Stimulated activated CD4-positive, alpha-beta T cell treated with anti-CD3 and anti-CD28 coated beads, Interleukin-2, amount 100 ng/mL, for 4 hours (primary cell): ENCODE measurements at regions not wholly inside any gene's neighbourhood (a gene's known extent, or its start where the extent isn't known, plus 50 kb on each side); places are given as distances from the start of the nearest gene placed in this dataset.
A peak's percentile ranks its signal among the peaks of the same experiment; 100 is the strongest.

Experiments used
- DNase-seq: peaks from one replicate; pipeline ENCODE4 v3.0.0-alpha.2; 2020; ENCODE audit warnings: low read depth

DNA sequence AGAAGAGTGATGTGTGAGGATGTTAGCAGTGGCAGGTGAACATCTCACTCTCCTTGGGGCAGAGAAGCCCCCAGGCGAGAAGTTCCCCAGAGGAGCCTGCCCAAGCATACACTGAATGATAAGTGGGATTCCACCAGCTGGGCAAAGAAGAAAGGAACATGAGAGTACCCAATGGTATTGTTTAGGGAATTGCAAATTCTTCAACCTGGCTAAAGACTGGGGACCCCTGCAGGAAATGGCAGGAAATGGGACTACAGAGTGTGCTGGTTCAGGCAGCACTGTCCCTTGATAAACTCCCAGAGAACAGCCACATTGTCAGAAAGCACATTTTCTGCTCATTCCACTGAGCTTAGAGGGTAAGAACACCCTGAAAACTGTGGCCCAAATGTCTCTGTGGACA is 121.3 kb downstream of the RPS29 start:
- DNase-seq = no peak

DNA sequence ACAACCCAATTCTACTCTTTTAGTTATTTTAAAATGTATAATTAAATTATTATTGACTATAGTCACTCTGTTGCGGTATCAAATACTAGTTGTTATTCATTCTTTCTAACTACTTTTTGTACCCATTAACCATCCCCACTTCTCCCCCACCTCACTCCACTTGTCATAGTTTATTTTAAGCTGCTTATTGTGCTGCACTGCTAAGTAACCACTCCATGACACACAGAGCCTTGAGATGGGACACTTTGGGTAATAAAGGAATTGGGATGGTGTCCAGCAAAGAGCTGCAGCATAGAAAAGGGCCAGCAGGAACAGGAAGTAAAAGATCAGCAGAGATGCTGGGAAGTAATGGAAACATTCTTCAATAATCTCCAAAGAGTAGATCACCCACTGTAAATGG is 123.0 kb downstream of the RPS29 start:
- DNase-seq = no peak

DNA sequence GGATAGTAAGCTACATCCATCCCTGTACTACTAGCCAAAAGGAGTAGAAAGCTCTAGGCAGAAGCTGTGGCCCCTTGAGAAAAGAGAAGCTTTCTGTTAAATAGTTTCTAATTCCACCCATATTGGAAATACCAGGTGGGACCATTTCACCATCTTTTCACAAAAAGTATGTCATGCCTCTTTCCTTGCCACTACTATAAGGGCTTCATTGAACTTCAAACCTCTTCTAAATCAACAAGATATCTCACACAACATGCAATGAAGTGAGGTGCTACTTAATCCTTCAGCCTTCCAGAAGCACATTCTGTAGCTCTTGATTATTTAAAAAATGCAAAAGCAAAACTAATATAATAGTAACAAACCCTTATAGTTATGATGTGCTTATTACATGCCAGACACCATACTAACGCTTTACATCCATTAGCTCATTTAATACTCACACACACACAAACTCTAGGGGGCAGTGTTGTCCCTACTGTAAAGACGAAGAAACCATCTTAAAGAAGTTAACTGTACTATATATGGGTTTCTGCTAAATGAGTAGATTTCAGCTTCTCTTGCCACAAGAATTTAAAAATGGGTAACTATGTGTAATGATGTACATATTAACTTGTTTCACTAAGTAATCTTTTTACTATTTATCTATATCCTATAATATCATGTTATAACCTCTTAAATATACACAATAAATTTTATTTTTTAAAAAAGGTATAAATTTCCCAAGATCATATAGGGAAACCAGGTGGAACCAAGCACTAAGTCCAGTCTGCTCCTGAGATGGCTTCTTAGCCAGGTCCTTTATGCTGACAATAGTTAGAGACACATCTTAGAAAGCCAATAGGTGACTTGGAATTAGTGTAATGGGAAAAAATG is 124.4 kb downstream of the RPS29 start:
- DNase-seq = peak; percentile 49

DNA sequence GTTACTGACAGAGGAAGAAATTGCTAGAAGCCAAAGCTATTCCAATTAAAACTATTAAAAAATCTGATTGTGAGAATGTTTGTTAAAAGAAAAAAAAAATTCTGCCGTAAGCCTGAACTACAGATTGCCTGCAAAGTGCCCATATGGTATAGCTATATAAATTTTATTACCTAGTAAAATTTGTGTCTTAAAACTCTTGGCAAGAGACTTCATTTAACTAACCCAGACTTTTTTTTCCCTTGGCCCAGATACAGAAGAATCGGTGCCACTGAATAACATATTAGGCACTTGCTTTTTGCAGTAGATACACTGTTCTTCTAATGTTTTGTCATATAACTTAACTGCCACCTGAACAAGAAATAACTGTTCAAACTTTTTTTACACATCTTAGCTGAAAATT is 125.5 kb downstream of the RPS29 start:
- no peak for DNase-seq

DNA sequence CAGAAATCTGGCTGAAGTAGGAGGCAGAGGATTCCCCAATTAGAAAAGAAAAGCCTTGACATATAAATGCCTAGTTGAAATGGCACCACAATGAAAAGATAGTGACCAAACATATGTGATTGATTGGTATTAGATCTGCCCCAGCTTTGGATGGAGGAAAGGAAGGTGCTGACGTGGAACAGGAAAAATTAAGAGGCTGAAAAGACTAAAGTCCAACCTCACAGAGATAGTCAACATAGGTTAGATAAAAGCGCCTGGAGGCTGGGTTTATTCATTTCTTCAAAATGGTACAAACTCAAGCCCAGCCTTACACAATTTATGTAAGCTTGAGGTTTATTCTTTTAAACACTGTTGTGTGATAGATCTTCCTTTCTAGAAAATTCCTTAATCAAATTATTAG is 129.6 kb downstream of the RPS29 start:
- DNase-seq = no peak

DNA sequence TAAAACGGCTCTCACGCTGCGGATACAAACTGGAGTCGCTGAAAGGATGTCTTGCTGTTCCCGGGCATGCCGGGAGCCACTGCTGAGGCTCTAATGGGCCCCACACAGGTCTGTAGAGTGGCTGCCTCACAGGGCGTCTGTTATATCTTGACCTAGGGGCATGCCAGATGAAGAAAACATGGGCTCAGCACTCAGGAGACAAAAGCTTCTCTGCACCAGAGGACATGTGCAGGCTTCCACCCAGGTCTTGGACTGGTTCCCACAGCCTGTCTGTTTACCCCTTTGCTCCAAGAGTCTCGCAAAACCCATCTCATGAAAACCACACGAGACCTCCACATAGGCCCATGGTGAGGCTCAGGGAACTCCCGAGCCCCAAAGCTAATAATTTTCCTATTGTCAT is 134.2 kb downstream of the RPS29 start:
- DNase-seq = no peak

DNA sequence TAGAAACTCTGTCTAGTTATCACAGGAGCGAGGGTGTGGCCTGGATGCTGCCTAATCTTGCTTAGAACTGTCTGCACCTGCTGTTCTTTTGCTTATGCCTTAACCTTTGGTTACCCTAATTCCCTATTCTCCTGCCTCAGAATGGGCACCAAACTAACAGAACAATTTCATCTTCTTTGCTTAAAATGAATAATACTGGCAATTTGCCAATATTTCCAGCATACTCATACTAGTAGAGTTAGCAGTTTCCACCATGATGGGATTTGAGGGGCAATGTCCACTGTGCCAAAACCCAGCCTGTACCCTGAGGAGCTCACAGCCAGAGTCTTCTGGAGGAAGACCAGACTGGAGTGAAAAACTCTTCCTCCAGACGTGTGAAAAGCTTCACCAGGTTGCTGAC is 136.4 kb downstream of the RPS29 start:
- DNase-seq = no peak

DNA sequence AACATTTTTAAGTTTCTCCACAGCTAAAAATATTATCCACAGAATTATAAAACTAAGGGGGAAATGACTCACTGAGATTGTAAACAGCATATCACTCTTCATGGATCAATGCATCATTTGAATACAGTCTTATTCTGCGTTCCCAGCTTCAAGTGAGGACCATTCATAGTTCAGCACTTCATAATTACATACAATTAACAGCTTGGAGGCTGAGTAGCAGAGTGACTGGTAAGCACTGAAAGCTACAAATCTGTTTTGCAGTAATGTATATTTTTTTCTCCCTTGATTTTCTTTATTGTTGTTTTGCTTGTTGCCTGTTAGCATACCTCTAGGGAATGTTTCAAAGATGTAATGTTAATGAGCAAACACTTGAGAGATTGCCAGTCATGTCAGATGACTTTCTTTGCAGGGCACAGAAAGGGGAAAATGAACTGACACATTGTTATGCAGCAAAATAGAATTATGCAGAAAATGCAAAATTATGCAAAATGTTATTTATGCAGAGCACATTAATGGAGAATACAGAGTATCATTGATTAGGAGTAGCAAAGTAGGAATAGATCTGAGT is 138.6 kb downstream of the RPS29 start:
- DNase-seq = no peak

DNA sequence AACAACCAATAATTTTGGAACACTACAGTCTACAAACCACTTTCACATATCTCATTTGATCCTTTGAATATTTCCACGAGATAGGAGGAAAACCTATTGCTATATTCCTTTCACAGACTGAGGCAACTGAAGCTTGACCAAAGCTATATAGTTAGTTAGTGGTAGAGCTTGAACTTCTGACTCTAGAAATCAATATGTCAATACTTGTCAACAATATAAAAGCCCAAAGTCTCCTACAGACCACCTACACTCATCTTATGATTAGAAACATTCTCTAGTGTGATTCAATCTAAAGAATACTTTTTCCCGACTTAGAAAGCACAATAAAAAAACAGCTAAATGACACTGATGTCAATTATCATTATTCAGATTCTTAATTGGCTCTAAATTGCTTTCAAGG is 139.4 kb downstream of the RPS29 start:
- no peak for DNase-seq

DNA sequence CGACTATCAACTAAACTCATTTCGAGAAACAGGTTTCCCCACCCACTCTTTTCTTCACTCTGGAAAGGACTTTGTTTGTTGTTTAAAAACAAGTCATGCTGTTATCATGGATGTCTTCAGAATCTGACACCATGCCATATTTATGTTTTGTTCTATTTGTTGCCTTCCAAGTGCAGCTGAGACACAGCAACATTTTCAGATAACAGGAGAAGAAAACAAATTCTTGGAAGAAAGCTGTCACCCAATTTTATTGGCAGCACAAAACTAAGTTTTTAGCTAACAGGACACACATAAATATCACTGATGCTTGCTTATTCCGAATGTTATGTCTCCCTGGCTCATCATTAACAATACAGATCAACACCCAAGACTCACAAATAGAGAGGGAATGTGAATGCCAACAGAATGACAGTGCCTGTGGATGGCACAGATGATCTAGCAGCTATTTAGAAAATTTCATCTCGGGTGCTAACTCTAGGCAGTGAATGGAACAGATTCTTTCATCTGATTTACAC is 147.9 kb downstream of the RPS29 start:
- DNase-seq = no peak

DNA sequence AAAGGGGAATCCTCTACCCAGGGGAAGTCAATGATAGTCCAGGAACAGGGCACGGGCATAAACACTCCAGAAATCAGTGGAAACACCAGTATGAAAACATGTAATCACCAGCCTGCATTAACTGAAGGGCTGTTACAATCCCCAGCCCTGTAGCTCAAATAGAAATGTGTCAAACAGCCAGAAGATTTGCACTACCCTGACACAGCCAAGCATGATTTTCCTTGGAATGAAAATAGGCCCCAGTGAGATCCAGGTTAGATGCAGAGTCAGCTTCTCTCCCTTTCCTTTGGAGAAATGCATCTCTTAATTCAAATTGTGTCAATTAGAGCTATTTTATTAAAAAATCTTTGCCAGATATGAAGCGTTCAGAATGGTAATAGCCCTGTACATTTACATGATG is 158.1 kb downstream of the RPS29 start:
- DNase-seq = no peak

DNA sequence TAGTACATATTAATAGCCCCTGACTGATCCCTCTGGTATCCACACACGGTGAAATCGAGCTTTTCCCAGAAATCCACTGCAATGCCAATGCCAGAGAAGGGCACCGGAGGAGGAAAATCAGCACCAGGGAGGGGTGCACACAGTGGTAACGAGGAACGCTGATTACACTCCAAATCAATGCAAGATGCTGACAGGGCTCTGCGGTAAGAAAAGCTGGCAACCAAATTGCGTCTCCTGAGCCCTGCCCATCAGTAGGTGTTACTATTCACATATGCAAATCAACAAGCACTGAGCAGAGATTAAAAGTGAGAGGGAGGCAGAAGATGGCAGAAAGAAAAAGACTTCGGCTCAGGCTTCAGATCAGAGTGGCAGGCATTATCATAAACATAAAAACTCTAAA is 159.1 kb downstream of the RPS29 start:
- DNase-seq = no peak

DNA sequence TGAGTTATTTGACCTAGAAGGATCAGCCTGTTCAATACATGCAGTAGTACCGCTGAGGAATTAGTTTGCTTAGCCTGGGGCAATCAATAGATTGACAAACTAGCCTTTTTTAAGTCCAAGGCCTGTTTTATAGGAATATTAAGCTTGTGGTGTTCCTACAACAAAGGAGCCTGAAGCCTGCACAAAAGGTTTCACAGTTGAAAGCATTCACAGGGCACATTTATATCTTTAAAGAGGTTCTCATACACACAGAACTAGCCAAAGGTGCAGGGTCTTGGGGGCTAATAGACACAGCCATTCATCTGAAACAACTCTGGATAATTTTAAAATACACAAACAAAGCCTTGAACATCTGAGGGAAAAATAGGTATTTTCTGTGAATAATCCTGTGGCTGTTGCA is 160.3 kb downstream of the RPS29 start:
- DNase-seq = no peak

DNA sequence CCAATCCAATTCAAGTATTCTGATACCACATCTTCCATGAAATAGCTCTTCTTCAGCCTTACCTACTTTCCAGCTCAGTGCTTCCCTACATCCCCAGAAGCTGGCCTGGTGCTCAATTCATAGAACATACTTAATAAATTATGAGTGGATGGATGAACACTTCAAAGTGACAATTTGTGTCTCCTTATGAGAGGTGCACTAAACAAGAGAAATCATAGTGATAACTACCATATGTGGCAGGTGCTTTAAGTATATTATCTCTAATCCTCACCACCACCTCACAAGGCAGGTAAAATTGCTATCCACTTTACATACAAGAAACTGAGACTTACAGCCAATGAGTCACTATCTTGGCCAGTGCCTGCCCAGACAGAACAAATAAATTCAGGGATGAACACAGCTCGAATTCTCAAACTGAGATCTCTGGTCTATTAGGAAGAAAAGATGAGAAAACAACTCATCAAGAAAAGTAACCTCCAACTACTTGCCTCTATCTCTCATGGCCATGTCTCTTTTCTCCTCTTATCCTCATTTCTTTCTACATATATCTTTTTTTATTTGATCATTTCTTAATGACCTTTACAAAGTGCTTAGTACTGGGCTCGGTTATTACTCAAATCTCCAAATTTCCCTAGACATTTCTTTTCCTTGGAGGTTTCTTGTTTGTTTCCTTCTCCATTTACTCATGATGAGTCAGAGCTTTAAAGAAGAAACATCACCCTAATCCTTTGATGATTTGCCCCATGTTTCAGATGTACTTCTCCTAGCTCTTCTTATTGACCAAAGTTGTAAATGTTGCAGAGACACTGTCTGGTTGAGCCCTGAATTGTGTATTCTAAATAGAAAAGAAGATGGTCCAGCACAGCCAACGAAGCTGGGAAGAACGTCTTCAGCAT is 161.5 kb downstream of the RPS29 start:
- DNase-seq = no peak

DNA sequence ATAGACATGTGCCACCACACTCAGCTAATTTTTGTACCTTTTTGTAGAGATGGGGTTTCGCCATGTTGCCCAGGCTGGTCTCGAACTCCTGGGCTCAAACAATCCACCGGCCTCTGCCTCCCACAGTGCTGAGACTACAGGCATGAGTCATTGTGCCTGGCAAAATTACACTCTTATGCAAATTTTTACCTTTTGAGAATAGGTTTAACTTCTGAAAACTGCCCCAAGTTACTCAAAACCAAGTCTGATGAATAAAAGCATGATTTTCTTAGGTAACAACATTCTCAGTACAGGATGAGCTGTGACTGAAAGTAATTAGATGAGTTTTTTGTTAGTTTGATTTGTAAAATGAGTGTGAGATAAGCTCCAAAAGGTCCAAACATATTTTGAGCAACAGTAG is 166.0 kb downstream of the RPS29 start:
- DNase-seq = no peak

DNA sequence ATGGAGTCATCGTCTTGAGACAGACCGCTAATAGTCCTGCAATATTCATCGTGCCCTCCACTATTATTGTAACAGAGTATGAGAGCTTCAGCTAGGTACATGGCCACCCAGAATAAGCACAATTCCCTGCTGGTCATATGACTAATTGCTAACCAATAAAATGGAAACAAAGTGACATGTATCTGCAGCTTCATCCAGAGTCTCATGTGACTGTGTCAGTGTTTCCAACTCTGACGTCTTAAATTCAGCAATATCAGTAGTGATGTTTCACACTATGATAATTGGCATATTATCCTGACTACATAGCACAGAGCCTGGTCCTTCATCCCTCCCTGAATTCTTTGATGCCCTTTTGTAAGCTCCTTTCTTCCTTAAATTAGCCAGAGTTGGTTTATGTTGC is 167.4 kb downstream of the RPS29 start:
- no peak for DNase-seq

DNA sequence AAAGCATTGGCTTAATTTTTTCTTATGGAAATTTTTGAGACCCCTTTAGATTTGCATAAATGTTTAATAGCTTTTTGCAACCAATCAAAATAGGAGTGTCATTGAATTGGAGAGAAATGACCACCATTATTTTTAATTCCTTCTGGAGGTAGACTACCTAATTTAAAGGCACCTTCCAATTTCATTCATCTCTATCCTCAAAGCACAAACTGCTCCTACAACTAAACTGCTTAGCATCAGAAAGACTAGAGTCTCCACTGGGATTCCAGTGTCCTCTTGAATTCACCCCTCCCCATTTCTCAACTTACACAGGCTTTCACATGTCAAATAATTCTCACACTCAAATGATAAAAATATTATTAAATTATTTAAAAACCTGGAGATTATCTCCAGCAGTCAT is 168.4 kb downstream of the RPS29 start:
- no peak for DNase-seq

DNA sequence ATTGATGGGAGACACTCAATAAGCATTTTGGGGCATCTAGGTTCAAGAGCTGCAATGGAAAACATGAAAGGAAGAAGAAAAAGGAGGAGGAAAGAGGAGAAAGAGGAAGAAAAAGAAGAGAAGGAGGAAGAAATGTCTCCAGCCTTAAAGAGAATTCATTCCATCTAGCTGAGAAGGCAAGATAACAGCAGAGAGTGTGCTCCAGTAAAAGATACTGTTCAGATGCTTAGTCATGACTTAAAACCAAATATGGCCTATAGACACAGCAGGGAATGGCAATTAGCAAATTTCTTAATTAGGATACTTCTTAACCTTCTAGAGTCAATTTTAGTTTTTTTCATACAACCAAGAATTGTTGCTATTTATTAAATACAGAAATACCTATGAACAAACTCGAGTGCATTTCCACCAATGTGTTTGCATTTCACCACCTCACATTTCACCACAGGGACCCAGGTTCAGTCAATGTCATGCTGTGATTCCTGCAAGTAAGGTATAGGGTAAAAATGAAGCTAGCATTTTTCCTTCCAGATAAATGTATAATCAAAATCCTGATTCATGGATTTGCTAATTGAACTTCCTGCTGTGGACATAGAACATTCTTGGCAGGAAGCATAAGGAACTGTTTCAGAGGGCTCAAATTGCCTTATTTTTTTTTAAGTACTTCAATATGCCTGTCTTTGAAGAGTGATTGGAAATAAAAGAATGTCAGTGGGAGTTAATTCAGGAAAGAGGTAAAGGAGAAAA is 177.8 kb downstream of the RPS29 start:
- no peak for DNase-seq

DNA sequence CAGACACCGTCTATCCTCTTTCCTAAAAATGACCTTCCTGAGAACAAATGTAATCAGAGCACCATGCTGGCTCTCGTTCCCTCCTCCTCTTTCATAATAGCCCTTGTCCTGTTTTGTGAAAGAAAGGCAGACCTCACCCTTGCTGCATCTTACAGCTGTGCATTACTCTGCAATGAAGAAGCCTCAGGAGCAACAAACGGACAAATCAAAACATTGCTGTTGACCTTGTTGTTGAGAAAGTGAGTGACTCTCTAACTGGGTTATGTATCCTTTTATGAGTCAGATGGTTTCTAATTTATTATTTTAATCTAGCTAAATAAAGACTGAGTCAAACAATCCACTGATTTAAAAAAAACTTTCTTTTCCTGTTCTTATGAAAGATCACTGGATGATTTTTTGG is 180.9 kb downstream of the RPS29 start:
- DNase-seq = no peak

DNA sequence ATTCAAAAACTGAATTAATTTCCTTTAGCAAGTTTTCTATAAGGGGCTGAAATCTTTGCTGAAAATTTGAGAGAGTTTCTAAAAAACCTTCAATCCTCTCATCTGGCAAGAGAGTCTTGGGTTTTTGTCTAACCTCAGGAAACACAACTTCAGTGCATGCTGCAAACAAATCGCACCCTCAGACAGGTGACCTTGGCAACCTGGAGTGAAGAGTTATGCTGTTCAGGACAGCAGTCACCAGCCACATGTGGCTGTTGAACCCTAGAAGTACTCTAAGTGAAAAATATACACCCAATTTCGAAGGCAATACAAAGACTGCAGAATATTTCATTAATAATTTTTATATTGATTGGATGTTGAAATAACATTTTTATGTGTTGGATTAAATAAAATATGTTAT is 184.8 kb downstream of the RPS29 start:
- DNase-seq = no peak

DNA sequence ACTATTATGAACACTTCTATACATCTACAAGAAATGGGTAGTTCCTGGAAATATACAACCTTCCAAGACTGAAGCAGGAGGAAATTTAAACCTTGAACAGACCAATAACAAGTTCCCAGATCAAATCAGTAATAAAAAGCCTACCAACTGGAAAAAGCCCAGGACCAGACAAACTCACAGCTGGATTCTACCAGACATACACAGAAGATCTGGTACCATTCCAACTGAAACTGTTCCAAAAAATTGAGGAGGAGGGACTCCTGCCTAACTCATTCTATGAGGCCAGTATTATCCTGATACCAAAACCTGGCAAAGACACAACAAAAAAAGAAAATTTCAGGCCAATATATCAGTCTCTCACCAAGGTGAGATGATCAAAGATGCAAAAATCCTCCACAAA is 189.4 kb downstream of the RPS29 start:
- no peak for DNase-seq

DNA sequence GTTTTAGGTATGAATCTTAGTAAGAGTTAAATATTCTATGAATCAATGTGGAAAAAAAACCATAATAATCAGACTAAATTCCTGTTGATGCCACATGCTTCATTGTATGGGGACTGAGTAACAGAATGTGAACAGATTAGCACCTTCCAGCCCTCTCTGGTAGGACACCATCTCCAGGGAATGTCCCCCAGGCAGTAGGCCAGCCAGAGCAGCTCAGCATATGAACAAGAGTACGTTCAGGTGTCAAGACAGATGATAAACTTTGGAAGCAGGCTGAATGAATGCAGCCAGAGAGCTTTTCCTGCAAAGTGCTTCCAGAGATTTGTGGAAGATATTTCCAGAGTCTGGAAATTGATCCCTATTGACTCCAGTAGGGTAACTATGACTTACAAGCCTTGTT is 204.4 kb downstream of the RPS29 start:
- DNase-seq = no peak
